Body of pancreas (tissue), 4 donors: ENCODE measurements at regions not wholly inside any gene's neighbourhood (a gene's known extent, or its start where the extent isn't known, plus 50 kb on each side); places are given as distances from the start of the nearest gene placed in this dataset.

Source experiments
- ATAC-seq: fragments of 150-250 bp; one replicate; pipeline ENCODE4 v1.9.1; 2016
- DNase-seq, 4 donors: peaks; one replicate each; pipeline ENCODE4 v3.0.0-alpha.2; 2019
- H3K27ac ChIP-seq, 4 donors: fragments of 200-600 bp; sonication (generic); 1 replicate in 3 of 4; 2 replicates in 1 of 4; pipeline versions ENCODE4 v1.5.1 to v1.6.1; 2016 to 2019; ENCODE audit warnings: mild to moderate bottlenecking in 1 of 4, mixed read lengths in 1 of 4, moderate library complexity in 1 of 4
- H3K27me3 ChIP-seq, 2 donors: fragments of 200-600 bp; sonication (generic); one replicate each; pipeline ENCODE4 v1.6.0; 2016; ENCODE audit warnings: mild to moderate bottlenecking in 1 of 2
- H3K36me3 ChIP-seq, 2 donors: fragments of 200-600 bp; sonication (generic); replicated peaks in 1 of 2; 2 replicates each; pipeline ENCODE4 v1.5.1; 2016; ENCODE audit warnings: low read depth in 2 of 2; ENCODE audit not compliant: insufficient read depth in 1 of 2
- H3K4me1 ChIP-seq: fragments of 200-600 bp; sonication (generic); one replicate; pipeline ENCODE4 v1.6.0; 2016
- H3K4me3 ChIP-seq, 2 donors: fragments of 200-600 bp; sonication (generic); 1 replicate in 1 of 2; 2 replicates in 1 of 2; pipeline ENCODE4 v1.5.1; 2016 to 2019
- H3K9me3 ChIP-seq, 3 donors: fragments of 200-600 bp; sonication (generic); 1 replicate in 2 of 3; 2 replicates in 1 of 3; pipeline ENCODE4 v1.5.1; 2016
- POLR2A ChIP-seq, 3 donors: fragments of 450-650 bp; IDR thresholded peaks; one replicate each; pipeline ENCODE4 v1.6.1; 2016; ENCODE audit warnings: antibody characterized with exemption in 3 of 3, mild to moderate bottlenecking in 2 of 3
- WGBS, 2 donors: methylation state at CpG; one replicate each; pipeline ENCODE4 v1.1.5; 2017; 5-methylcytosine and 5-hydroxymethylcytosine counted together
- intact Hi-C: fragments of 100-400 bp; cut with DNase I; formaldehyde crosslinking; loops from one replicate; pipeline ENCODE4 v1.15.1; 2023
- TF ChIP-seq, protein P1 (sequence below), 7 experiments: fragments of 450-650 bp in 4 of 7; fragments of 200-600 bp in 3 of 7; sonication (generic) in 3 of 7; IDR thresholded peaks; one replicate each; pipeline ENCODE4 v1.5.1; 2016 to 2019; ENCODE audit warnings: antibody characterized with exemption in 7 of 7

DNA sequence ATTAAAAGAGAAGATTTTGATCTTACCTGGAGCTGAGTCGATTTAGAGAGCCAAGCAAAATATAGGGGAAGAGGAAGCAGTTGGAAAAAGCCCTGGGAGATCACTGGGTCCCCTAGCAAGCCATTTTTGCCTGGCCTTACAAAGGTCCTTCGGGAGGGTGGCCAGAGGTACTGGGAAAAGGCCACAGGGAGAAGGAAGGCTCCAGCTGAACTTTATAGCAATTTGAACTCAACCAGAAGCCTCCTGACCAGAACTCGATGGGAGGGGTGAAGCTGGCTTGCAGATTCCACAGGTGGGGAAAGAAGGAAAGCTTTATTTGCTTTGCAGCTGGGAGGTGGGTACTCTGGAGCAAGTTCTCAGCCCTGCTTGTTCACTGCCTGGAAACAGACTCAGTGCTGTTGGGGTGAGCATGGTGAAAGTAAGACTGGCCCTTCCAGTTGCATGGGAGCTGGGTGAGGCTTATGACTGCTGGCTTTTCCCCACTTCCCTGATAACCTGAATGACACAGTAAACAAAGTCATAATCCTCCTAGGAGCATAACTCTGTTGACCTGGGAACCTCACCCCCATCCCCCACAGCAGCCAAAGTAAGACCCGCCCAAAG lies 855.8 kb downstream of the FSCB start:
- Histone ChIP-seq H3K4me1 (no peaks in the 10 kb centered on the region), H3K4me3 (no peak overlapping the region), H3K9me3 (no peaks in the 10 kb centered on the region), H3K27ac (no peak overlapping the region), H3K36me3 (no peaks in the 10 kb centered on the region), H3K27me3 (no peaks in the 10 kb centered on the region)
- DNase-seq (no peak), ATAC-seq (no peak)
- 68 to 78% methylated on average over 4 of the region's 4 CpGs for WGBS, 2 donors
- intact Hi-C loops: no loop called here
- TF ChIP-seq, protein P1, sequence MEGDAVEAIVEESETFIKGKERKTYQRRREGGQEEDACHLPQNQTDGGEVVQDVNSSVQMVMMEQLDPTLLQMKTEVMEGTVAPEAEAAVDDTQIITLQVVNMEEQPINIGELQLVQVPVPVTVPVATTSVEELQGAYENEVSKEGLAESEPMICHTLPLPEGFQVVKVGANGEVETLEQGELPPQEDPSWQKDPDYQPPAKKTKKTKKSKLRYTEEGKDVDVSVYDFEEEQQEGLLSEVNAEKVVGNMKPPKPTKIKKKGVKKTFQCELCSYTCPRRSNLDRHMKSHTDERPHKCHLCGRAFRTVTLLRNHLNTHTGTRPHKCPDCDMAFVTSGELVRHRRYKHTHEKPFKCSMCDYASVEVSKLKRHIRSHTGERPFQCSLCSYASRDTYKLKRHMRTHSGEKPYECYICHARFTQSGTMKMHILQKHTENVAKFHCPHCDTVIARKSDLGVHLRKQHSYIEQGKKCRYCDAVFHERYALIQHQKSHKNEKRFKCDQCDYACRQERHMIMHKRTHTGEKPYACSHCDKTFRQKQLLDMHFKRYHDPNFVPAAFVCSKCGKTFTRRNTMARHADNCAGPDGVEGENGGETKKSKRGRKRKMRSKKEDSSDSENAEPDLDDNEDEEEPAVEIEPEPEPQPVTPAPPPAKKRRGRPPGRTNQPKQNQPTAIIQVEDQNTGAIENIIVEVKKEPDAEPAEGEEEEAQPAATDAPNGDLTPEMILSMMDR (IDR thresholded peaks at IDR 0.05): no peak

DNA sequence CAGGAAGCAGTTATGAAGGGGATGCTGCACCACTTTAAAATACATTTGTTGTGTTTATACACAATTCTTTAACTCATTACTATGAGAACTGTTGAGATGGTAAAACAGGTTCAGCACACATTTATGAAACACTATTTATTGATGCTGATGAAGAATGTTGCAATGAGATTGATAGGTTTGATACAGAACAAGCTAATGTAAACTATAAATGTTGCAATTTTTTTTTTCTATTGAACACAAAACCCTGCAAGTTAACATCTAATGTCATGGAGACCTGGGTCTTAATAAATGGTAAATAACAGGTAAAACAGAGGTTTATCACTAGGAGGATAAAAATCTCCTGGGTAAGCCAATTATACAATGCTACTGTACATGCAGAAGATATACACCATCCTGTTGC lies 857.6 kb downstream of the FSCB start:
- H3K9me3 ChIP-seq: no peaks in the 10 kb centered on the region
- no peak overlapping the region for H3K27ac ChIP-seq
- H3K36me3 ChIP-seq: no peaks in the 10 kb centered on the region
- TF ChIP-seq POLR2A (IDR thresholded peaks at IDR 0.05): no peak
- TF ChIP-seq, protein P1 (IDR thresholded peaks at IDR 0.05): no peak
- H3K27me3 ChIP-seq: no peaks in the 10 kb centered on the region
- no peak for ATAC-seq
- intact Hi-C loops: no loop called here
- no peak overlapping the region for H3K4me3 ChIP-seq
- no peaks in the 10 kb centered on the region for H3K4me1 ChIP-seq
- DNase-seq: no peak

DNA sequence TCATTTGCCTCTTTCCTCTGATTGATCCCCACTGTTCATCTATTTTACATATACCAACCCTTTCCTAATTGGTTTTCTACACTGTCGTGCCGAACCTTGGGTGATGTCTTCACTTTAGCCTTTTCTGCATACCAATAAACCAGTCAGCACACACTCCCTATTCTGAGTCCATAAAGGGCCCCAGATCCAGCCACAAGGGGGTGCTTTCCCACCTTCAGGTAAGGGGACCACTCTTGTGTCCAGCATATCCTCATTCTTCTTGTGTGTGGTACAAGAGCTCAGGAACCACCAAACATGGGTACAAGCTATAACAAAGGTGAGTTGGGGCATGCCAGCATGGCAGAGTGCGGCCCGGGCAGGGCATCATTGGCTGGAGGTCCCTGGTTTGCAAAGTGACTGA lies 859.8 kb downstream of the FSCB start:
- Histone ChIP-seq H3K9me3 (no peaks in the 10 kb centered on the region), H3K27me3 (no peaks in the 10 kb centered on the region), H3K4me3 (no peak overlapping the region), H3K4me1 (no peaks in the 10 kb centered on the region), H3K36me3 (no peaks in the 10 kb centered on the region), H3K27ac (no peak overlapping the region)
- intact Hi-C loops: no loop called here
- WGBS, 2 donors: 74 to 91% methylated on average over 4 of the region's 4 CpGs
- ATAC-seq (no peak), DNase-seq (no peak)
- TF ChIP-seq, protein P1 (IDR thresholded peaks at IDR 0.05): no peak
- TF ChIP-seq POLR2A (IDR thresholded peaks at IDR 0.05): no peak

DNA sequence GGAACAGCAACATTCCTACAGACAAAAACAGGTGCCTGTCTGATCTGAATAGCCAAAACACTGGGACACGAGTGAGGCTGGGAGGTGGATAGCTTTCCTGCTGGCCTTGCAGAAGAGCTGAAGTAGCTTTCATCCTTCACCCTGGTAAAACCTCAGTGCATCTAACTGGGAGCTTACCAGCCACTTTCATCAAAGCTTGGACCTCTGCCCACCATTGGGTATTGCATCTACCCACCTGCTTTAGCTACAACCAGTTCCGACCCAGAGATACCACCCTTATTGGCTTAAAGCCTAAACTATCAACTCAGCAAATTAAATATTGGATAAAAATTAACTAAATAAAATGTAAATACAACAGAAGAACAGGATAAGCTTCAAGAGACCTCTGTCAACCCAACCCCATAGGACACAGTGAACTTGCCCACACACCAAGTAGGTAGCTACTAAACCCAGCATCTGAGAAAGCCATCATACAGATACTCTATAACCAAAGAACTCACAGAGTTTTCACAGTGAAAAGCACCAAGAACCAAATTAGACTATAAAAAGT lies 866.3 kb downstream of the FSCB start:
- 48 to 51% methylated on average over 2 of the region's 2 CpGs for WGBS, 2 donors
- ATAC-seq (no peak), DNase-seq (peak in 1 of 4 donors; percentile 28)
- no peak overlapping the region for H3K27ac ChIP-seq
- peaks cover 8% of the 10 kb centered on the region for H3K4me1 ChIP-seq
- intact Hi-C loops: no loop called here
- TF ChIP-seq POLR2A (IDR thresholded peaks at IDR 0.05): no peak
- TF ChIP-seq, protein P1 (IDR thresholded peaks at IDR 0.05): no peak
- H3K27me3 ChIP-seq: no peaks in the 10 kb centered on the region
- H3K9me3 ChIP-seq: no peaks in the 10 kb centered on the region
- no peak overlapping the region for H3K4me3 ChIP-seq
- no peaks in the 10 kb centered on the region for H3K36me3 ChIP-seq

DNA sequence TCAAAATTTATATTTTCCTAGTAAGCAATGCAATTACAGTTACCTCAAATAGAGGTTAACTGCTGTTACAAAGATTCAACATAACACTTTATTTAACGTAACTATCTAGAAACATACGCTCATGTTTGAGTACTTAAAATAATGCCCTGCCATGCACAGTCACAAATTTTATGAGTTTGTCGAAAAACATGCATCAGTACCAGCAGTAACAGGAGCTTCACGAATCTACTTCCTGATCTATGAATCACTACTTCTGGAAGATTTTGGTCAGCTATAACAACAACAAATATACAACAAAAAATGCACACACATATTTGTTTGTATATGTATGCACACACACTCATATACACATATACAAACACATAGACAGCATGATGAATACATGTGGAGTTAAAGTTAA lies 881.8 kb downstream of the FSCB start:
- Histone ChIP-seq H3K9me3 (no peaks in the 10 kb centered on the region), H3K4me3 (no peak overlapping the region), H3K36me3 (no peaks in the 10 kb centered on the region), H3K27me3 (no peaks in the 10 kb centered on the region), H3K4me1 (no peaks in the 10 kb centered on the region), H3K27ac (no peak overlapping the region)
- no peak for TF ChIP-seq POLR2A (IDR thresholded peaks at IDR 0.05)
- TF ChIP-seq, protein P1 (IDR thresholded peaks at IDR 0.05): no peak
- intact Hi-C loops: no loop called here
- WGBS, 2 donors: 87% methylated on average over 4 of the region's 4 CpGs
- ATAC-seq: no peak
- no peak for DNase-seq
